GM21619 (cell line): ENCODE measurements at regions not wholly inside any gene's neighbourhood (a gene's known extent, or its start where the extent isn't known, plus 50 kb on each side); places are given as distances from the start of the nearest gene placed in this dataset.
A peak's percentile ranks its signal among the peaks of the same experiment; 100 is the strongest.

ENCODE experiments used
- ATAC-seq: cut with Tn5 transposase; IDR thresholded peaks from one replicate; pipeline ENCODE4 v1.9.1; 2021; ENCODE audit not compliant: unreplicated experiment

DNA sequence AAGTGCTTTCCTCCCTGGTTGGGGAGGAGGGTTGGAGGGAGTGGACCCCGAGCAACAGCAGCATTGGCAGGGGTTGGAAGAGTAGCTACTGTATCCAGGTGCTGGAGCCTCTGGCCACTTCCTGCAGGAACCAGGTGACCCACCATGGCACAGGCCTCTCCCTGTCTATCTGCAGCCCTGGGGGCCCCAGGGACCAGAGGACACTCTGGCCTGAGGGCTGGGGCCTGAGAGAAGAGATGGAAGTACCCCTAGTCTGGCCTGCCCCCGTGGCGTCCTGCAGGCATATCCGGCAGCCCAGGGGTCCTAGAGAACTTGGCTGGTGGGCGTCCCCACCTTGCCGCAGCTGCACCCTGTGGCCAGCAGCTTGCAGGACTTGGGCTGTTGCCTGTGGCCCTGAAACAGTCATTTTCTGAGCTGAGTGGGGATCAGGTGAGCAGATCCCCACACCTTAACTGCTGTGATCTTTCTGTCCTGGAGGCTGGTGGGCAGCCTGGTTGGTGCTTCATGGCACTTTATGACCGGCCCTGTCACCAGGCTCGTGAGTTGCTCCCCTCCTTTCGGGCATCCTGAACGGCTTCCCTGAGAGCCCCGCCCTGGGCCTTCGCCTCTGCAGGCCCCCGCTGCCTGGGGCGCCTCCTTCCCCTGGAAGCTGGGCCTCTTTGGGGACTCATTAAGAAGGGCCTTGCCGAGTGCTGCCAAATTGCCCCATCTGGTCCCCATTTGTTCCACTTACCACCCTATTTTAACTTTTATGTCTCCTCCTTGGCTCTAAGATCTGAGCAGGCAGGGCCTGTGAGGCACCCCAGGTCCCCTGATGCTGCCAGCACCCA, 298.6 kb downstream of the SEC14L1 start:
- ATAC-seq: no peak

DNA sequence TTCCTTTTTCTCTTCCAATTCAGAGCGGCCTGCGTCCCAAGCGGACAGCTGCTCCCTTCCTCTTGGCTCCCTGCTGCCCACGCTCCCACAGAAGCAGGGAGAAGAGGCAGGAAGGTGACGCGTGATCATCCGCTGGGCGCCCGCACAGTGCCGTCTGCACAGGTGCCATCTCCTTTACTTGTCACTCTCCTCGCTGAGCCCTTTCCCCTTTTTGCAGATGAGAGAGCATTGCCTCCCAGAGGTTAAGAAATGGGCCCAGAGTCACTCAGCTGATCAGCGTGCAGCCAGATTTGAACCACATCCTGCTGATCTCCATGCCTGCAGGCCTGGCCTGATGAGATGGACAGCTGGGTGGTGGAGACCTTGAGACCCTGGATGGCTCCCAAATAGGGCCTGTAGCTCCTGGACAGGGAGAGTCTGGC, 299.8 kb downstream of the SEC14L1 start:
- ATAC-seq: no peak

DNA sequence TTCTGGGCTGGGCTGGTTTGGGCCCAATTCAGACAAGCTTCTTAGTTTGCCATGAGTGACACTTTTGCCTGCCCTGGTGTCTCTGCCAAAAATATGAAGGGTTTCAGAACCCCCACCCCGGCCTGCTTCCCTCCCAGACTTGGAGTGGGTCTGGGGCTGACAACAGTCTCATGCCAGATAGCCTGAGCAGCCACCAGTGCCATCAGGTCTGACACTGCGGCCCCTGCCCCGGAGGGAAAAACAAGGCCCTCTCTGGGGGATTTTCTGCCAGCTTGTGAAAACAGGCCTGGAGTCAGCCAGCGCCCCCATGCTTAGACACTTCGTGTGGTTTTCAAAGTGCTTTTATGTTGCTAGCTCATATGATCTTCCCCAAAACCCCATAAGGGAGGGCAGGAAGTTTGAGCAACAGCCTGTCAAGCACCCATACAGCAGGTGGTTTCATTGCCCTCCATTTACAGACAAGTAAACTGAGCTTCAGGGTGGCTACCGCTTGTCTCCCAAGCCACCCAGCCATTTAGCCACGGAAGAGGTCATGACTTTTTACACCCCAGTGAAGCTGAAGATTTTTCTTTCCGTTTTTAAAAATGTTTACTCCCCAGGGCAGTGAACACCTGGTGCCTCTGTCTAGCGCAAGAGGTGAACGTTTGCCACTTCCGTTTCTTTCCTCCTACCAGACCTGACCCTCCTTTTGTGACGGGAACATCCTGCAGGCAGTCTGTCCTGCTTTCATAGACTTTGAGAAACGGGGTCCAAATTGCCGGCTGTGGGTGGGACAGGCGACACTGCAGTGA, 300.6 kb downstream of the SEC14L1 start:
- ATAC-seq: peak; percentile 42

DNA sequence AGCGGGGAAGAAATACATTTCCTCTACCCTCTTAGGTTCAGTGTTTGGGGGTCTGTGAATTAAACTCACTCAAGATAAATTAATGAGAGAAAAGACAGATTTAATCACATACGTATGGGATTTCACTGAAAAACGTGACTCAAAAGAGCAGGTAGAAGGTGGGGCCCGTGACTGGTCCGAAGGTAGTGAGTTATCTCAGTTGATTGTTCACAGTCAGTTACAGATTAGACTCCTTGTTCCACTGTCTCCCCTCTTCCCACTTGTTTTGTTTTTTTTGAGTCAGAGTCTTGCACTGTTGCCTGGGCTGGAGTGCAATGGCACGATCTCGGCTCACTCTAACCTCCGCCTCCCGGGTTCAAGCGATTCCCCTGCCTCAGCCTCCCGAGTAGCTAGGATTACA, 301.2 kb downstream of the SEC14L1 start:
- ATAC-seq: no peak

DNA sequence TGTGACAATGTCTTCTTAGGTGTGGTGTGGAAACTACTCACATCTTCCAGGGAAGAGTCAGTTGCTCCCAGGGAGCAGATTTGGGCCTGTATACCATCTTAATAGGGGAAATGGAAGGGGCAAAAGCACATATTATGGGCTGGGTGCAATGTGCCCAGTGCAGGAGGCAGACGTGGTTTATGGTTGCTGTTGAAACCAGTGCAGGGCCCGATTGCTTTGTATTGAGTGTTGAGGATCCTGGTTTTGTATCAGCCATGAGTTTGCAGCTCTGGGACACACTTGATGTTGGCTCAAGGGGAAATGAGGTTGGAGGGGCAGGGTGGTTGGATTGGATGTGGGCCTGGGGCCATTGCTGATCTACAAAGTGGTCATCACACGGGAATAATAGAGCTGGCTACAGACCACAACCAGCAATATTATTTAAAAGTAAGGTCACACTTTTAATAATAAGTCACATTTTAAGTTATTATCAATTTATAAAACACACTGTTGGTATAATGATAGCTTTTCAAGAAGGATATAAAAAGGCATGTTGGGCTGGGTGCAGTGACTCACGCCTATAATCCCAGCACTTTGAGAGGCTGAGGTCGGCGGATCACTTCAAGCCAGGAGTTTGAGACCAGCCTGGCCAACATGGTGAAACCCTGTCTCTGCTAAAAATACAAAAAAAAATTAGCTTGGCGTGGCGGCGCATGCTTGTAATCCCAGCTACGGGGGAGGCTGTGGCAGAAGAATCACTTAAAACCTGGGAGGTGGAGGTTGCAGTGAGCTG, 302.4 kb downstream of the SEC14L1 start:
- no peak for ATAC-seq

DNA sequence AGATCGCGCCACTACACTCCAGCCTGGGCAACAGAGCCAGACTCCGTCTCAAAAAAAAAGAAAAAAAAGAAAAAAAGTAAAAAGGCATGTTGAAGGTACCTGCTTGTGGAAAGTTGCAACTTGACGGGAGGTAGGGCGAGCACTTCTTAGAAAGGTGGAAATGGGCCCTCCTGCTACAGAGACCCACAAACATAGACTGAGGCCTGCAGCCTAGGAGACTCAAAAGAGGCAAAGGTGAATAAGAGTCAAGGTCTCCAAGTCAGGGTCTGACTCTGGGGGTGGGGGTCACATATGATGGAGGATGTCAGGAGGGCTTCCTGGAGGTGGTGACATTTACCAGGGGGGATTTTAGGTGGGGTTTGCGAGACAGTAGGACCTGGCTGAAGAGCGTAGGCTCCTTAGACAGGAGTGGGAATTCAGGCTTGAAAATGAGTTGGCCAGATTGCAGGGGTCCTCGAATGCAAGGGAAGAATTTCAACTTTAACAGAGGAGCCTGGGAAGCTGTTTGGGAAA, 303.0 kb downstream of the SEC14L1 start:
- no peak for ATAC-seq

DNA sequence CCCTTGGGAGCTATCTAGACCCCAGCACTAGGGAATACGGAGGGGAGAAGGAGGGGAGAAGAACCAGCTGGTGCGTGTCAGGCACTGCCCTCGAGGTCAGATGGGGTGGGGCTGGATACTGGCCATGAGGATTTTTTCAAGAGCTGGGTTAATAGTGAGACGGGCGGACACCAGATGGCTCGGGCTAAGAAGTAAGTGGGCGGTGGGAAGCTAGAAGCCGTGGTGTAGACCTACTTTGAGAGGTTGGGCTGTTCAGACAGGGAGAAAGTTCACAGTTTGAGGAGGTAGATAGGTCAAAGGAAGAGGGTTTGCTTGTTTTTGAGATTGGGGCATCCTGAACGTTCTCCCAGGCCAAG, 303.8 kb downstream of the SEC14L1 start:
- ATAC-seq: no peak

DNA sequence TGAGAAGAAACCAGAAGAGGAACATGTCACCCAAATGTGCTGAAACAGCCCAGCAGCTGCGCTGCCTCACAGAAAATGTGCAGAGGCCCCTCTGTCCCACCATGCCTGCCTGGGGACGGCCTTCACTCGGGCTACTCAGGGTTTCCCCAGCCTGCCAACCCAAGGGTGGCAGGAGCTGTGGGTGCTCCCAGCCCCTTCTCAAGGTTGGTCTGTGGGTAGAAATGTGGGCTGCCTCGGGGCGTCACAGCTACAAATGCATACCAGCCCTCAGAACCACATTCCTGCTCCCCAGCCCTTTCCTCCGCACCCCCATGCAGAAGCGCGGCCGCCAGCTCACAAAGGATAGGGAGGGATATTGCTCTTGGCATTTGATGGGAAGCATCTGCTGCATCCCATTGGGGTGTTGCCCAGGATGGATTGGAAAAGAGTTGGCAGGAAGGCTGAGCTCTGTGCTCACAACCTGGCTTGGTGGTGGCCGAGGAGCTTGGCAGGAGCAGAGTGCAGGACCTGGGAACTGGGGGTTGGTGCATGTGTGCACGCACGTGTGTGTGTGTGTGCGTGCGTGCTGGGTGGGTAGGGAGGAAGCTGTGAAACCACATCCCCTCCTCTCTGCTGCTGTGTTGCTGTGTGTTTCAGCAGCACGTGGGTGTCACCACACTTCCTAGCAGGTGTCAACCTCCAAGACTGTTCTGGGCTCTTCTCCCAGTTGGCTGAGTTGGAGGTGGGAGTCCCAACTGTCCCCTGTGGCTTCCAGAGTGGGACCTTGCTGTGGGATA, 304.4 kb downstream of the SEC14L1 start:
- peak; percentile 24 for ATAC-seq

DNA sequence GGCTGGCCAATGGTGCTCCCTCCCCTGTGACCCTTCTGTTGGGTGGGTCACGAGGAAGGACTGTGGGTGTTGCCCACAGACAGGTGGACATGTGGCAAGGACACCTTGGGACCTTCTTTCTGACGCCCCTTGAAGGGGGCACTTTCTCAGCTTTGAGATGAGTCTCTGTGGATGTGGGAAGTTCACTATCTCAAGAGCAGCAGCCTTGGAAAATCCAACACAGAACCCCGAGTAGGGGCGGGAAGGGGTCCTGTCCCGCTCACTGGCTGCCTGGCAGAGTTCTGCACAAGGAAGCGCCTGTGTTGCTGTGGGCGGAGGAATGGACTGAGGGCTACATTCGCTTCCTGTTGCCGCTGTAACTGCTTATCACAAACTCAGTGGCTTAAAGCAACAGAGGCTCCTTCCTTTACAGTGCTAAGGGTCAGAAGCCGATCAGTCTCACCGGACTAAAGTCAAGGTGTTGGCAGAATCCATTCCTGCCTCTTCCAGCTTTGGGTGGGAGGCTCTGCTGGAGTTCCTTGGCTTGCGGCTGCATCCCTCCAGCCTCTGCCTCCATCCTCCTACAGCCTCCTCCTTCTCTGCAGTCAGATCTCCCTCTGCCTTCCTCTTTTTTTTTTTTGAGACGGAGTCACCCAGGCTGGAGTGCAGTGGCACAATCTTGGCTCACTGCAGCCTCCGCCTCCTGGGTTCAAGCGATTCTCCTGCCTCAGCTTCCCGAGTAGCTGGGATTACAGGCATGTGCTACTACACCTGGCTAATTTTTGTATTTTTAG, 305.2 kb downstream of the SEC14L1 start:
- peak; percentile 11 for ATAC-seq

DNA sequence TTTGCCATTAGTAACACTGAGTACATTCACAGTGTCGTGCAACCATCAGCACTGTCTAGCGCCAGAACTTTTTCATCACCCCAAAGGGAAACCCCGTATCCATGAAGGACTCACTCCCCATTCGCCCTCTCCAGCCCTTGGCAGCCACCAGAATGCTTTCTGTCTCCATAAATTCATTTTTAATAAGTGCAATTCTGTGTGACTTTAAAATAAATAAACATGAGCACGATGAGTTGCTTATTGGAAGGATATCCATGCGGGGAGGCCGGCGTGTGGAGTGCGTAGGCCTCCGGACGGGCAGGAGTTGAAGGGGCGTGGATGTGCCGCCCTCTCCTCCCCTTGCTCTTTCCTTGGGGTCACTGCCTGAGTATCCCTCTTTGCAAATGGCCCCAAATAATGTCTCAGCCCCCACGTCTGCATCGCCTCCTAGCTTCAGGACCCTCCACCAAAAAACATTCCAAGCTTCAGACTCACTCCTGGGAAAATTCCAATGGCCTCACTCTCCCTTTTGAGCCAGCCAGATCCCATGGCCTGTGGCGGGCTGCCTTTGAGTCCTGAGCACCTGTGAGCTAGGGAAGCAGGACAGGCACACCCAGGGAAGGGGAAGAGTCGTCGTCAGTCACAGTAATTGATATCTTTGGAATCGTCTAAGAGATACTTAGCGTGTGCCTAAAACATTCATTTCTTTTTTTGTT, 306.3 kb downstream of the SEC14L1 start:
- no peak for ATAC-seq

DNA sequence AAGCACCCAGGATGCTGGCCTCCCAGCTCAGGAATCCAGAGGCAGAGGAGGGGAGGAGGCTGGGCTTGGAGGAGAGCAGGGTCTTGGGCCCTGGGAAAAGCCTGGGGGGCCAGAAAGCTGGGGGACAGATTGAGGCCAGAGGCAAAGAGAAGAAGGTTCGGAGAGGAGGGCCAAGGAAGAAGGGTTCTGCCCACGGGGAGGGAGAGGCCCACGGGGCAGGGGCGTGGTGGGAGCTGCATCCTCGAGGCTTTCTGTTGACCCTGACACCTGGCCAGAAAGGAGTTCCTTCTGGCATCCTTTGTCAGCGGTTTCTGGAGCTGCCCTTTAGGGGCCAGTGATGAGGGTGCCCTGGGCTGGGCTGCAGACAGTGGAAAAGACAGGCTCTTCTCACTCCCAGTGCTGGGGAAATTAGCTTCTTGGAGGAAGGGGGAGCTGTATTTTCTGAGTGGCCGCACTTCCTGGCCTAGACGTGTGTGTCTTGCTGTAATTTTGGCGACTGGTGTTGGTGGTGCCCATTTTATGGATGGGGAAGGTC, 308.7 kb downstream of the SEC14L1 start:
- no peak for ATAC-seq

DNA sequence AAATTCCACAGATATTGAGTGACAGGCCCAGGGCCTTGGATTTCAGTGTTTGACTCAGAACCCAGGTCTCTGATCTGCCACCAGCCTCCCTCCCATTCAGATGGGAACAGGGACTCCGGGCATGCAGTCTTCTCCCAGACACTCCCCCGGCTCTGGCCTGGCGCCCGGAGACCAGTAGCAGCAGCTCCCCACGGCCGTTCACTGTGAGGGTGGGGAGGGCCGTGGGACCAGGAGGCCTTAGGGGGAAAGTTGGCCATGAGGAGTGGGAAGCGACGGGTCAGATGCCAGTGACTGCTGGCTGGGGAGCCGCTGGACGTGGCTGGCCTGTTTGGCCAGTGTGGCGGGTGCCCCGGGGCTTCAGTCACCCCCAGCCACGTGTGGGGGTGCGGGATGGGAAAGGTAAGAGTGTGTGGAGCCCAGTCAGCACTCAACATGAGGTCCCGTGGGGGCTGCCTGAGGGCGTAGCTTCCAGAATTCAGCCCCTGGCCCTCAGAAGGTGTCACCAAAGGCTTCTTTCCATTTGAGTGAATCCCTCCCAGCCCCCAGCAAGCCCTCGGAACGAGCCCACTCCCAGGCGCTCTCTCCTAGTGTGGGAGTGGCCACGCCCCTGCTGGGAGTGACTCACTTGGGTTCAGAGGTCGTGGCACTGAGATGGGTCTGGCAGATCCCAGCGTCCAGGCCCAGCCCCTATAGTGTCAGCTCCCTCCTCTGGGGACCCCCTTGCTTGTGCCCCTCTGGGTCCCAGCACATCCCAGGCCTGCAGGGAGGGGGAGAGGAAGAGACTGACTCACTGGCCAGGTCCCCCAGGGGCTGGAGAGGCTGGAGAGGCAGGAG, 309.4 kb downstream of the SEC14L1 start:
- ATAC-seq: no peak

DNA sequence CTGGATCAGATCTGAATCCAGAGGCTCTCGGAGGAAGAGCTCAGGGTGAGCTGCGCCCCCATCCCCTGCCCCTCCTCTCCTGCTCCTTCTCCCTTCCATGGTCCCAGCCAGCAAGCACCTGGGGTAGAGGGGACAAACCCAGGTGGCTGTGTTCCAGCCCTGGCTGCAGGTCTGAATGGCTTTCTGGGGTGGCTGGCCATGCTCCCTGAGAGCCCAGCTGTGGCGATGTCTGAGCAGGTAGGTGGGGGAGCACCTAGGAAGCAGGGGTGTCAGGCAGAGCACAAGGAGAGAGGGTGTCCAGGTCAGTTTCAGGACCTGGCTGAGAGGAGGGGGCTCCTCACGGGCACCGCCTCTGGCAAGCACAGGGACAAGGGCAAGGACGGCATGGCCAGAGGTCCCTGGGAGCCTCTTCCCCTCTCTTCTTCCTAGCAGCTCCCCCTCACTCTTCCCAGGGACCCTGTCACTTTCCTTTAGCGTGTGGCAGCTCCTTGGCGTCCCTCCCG, 310.0 kb downstream of the SEC14L1 start:
- ATAC-seq: no peak

DNA sequence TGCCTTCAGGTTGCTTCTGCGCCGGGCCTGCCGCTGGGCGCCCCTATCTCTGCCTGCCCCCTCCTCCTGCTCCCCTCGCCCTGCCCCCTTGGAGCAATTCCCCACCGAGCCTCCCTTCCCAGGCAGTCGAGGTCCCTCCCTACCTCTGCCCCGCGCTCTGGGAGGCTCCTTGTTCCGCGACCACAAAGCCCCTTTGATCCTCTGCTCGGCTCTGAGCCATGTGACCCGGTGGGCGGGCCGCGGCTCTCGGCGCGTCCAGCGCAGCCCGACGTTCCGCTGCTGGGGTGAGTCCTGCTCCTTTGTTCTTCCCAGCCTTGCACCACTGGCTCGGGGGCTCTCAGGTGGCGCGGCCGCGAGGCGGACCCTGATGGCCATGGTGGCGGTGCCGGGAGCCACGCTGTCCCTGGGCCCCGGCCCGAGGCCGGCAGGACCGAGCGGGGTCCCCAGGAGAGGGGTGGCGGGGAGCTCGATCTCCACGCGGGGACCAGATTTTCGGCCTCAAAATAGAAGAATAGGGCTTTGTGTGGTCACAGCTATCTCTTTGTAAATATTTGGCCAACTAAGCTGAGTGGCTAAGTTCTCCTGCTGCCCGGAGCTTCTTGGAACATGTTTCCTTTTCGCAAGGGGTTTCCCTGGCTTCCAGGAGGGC, 310.6 kb downstream of the SEC14L1 start:
- no peak for ATAC-seq

DNA sequence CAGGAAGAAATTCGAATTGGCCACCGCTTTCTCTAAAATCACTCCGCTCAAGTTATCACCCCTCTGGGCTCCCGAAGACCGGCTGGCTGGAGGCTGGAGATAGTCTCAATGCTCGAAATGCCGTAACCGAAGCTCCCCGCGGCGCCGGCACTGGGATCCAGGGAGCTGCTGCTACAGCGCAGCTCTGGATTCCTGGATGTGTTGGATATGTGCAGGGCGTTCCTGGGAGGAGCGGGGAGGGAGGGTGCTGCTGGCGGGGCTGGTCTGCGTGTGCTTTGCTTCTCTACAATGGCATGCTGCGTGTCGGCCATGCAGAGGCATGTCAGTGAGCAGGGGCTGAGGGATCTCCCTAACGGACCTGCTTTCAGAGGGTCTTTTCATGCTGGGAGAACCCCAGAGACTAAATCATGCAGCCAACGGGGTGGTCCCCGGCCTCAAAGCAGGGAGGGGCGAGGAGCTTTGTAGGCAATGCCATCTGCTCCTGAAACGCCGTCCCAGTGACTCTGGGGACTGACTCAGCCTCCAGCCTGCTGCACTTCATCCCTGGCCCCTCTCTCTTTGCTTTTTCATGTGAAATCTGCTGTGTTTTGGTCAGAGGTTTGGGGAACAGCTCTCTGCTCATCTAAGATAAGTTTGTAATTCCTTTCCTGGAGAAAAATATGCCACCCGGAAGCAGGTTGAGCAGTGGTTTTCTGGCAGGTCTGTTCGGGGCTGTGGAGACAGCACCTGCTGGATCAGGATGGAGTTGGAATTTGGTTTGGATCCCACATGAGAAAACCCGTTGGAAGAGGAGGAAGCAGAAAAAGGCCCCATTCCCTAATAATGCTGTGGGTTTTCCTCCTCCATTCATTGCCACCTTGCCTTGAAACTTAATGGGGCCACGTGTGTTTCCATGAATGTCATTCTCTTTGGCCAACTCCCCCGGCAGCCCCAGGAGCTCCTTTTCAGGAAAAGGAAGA, 311.4 kb downstream of the SEC14L1 start:
- no peak for ATAC-seq

DNA sequence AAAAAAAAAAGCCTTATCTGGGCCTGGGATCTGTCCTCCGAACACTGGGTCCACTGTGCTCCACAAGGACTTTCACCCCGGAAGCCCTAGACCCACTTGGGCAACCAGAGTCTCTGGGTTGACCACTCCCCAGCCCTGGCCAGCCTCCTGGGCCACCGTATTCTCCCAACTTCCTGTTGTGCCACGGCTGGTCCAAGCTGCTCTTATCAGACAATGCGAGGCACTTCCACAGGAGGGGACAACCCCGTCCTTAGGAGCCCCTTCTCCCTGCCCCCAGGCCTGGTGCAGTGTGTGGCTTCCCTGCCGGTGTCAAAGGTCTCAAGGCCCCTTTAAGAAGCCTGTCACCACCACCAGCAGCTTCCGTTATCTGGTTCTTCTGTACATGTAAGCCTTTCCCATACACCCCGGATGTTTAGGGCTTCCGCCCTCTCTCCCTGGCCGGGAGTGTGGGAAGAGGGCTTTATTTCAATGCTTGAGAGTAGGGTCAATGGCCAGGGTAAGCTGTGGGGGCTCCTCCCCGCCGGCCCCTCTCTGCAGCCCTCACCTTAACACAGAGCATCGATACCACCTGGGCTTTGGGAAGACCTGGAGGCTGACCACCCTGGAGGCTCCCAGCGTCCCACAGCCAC, 313.0 kb downstream of the SEC14L1 start:
- ATAC-seq: no peak
